Natural killer cell (primary cell): ENCODE measurements at regions not wholly inside any gene's neighbourhood (a gene's known extent, or its start where the extent isn't known, plus 50 kb on each side); places are given as distances from the start of the nearest gene placed in this dataset.

Source experiments
- ATAC-seq, 3 donors: fragments of 150-1000 bp in 2 of 3; fragments of 200-7000 bp in 1 of 3; cut with Tn5 transposase; 1 replicate in 1 of 3; 2 replicates in 2 of 3; pipeline ENCODE4 v1.10.0; 2021; ENCODE audit warnings: mild to moderate bottlenecking in 2 of 3, moderate library complexity in 2 of 3
- DNase-seq, 2 donors: peaks; one replicate each; pipeline versions ENCODE4 v3.0.0 to v3.0.0-alpha.2; 2013 to 2021; ENCODE audit warnings: mixed read lengths in 1 of 2
- H3K27ac ChIP-seq: one replicate; pipeline ENCODE4 v1.5.1; 2013; ENCODE audit warnings: mild to moderate bottlenecking, low read length
- H3K27me3 ChIP-seq: one replicate; pipeline ENCODE4 v1.6.1; 2013; ENCODE audit warnings: low read length; ENCODE audit not compliant: control insufficient read depth, insufficient read depth
- H3K36me3 ChIP-seq: one replicate; pipeline ENCODE4 v1.6.1; 2013; ENCODE audit warnings: low read length; ENCODE audit not compliant: control insufficient read depth, insufficient read depth
- H3K4me1 ChIP-seq: one replicate; pipeline ENCODE4 v1.6.1; 2013; ENCODE audit warnings: low read length; ENCODE audit not compliant: control insufficient read depth, insufficient read depth
- H3K4me3 ChIP-seq: one replicate; pipeline ENCODE4 v1.5.1; 2013; ENCODE audit warnings: low read length
- H3K9me3 ChIP-seq: one replicate; pipeline ENCODE4 v1.6.1; 2013; ENCODE audit warnings: low read length; ENCODE audit not compliant: control insufficient read depth, insufficient read depth
- H3K27ac Mint-ChIP-seq, 2 donors: one replicate each; pipeline ENCODE4 v1.8.0; 2022; ENCODE audit warnings: mild to moderate bottlenecking in 2 of 2, mixed read lengths in 2 of 2, moderate library complexity in 1 of 2
- H3K27me3 Mint-ChIP-seq, 2 donors: one replicate each; pipeline ENCODE4 v1.8.0; 2022; ENCODE audit warnings: low read depth in 2 of 2, mixed read lengths in 2 of 2
- H3K36me3 Mint-ChIP-seq: one replicate; pipeline ENCODE4 v1.8.0; 2022; ENCODE audit warnings: mixed read lengths
- H3K4me1 Mint-ChIP-seq, 2 donors: one replicate each; pipeline ENCODE4 v1.8.0; 2022; ENCODE audit warnings: mixed read lengths in 2 of 2
- H3K4me3 Mint-ChIP-seq: one replicate; pipeline ENCODE4 v1.8.0; 2022; ENCODE audit warnings: mild to moderate bottlenecking, moderate library complexity, mixed read lengths
- H3K9me3 Mint-ChIP-seq, 2 donors: one replicate each; pipeline ENCODE4 v1.8.0; 2022; ENCODE audit warnings: mixed read lengths in 2 of 2
- CTCF ChIP-seq: fragments of 200-600 bp; IDR thresholded peaks from one replicate; pipeline ENCODE4 v1.8.0; 2022; ENCODE audit warnings: antibody characterized with exemption
- WGBS: methylation state at CpG from one replicate; pipeline ENCODE4 v1.1.7; 2013; ENCODE audit warnings: missing lambda C conversion rate; ENCODE audit not compliant: insufficient coverage; 5-methylcytosine and 5-hydroxymethylcytosine counted together
- intact Hi-C: fragments of 100-400 bp; cut with micrococcal nuclease; formaldehyde crosslinking; loops from one replicate; pipeline ENCODE4 v1.14.2; 2022

GRCh38 chr2:236980961-236981360 lies 104.7 kb upstream of the COPS8 start:
- Histone ChIP-seq H3K27me3 (no peaks in the 10 kb centered on the region), H3K9me3 (no peaks in the 10 kb centered on the region), H3K4me3 (no peak overlapping the region), H3K36me3 (no peaks in the 10 kb centered on the region), H3K27ac (no peak overlapping the region), H3K4me1 (no peaks in the 10 kb centered on the region)
- ATAC-seq: no peak
- intact Hi-C loops: no loop called here
- no peak for TF ChIP-seq CTCF
- H3K4me1 Mint-ChIP-seq: no peaks in the 10 kb centered on the region
- H3K4me3 Mint-ChIP-seq: no peak overlapping the region
- no peaks in the 10 kb centered on the region for H3K9me3 Mint-ChIP-seq
- H3K27ac Mint-ChIP-seq: no peak overlapping the region
- 85% methylated on average over 3 of the region's 3 CpGs for WGBS
- no peak for DNase-seq
- no peaks in the 10 kb centered on the region for H3K36me3 Mint-ChIP-seq
- H3K27me3 Mint-ChIP-seq: peaks cover 16 to 23% of the 10 kb centered on the region in 2 donors

GRCh38 chr2:236981701-236982485 lies 103.8 kb upstream of the COPS8 start:
- WGBS: 89% methylated on average over 4 of the region's 4 CpGs
- Histone ChIP-seq H3K9me3 (no peaks in the 10 kb centered on the region), H3K4me1 (no peaks in the 10 kb centered on the region), H3K27me3 (no peaks in the 10 kb centered on the region), H3K36me3 (no peaks in the 10 kb centered on the region), H3K4me3 (no peak overlapping the region), H3K27ac (no peak overlapping the region)
- Mint-ChIP-seq H3K27ac (no peak overlapping the region), H3K4me3 (no peak overlapping the region), H3K27me3 (peaks cover 17 to 21% of the 10 kb centered on the region in 2 donors), H3K36me3 (no peaks in the 10 kb centered on the region), H3K4me1 (no peaks in the 10 kb centered on the region), H3K9me3 (no peaks in the 10 kb centered on the region)
- intact Hi-C loops: no loop called here
- ATAC-seq (no peak), DNase-seq (no peak)
- no peak for TF ChIP-seq CTCF

- ATAC-seq: no peak
- H3K27ac Mint-ChIP-seq: no peak overlapping the region
- no peaks in the 10 kb centered on the region for H3K36me3 ChIP-seq
- no peak overlapping the region for H3K4me3 ChIP-seq
- H3K9me3 ChIP-seq: no peaks in the 10 kb centered on the region
- no peak overlapping the region for H3K4me3 Mint-ChIP-seq
- 100% methylated on average over 2 of the region's 3 CpGs for WGBS
- DNase-seq: no peak
- peaks cover 17 to 21% of the 10 kb centered on the region in 2 donors for H3K27me3 Mint-ChIP-seq
- no peak overlapping the region for H3K27ac ChIP-seq
- intact Hi-C loops: no loop called here
- no peaks in the 10 kb centered on the region for H3K4me1 Mint-ChIP-seq
- no peaks in the 10 kb centered on the region for H3K4me1 ChIP-seq
- no peaks in the 10 kb centered on the region for H3K36me3 Mint-ChIP-seq
- H3K27me3 ChIP-seq: no peaks in the 10 kb centered on the region
- no peak for TF ChIP-seq CTCF
- no peaks in the 10 kb centered on the region for H3K9me3 Mint-ChIP-seq
Observed at GRCh38 chr2:236982693-236983455, 102.8 kb upstream of the COPS8 start.
